Activated naive CD8-positive, alpha-beta T cell treated with anti-CD3 and anti-CD28 coated beads, Interleukin-2, amount 50 U/mL, for 24 hours (primary cell): ENCODE measurements at regions not wholly inside any gene's neighbourhood (a gene's known extent, or its start where the extent isn't known, plus 50 kb on each side); places are given as distances from the start of the nearest gene placed in this dataset.
"Not testable (repeated sequence)": the region's sequence is repeated elsewhere in the genome, so short reads cannot be mapped to it uniquely, and the experiment has no call there.

Experiments
- ATAC-seq: fragments of 150-1000 bp; cut with Tn5 transposase; one replicate; pipeline ENCODE4 v1.10.0; 2021
- DNase-seq: peaks from one replicate; pipeline ENCODE4 v3.0.0; 2021
- H3K27ac Mint-ChIP-seq: one replicate; pipeline ENCODE4 v1.8.0; 2021; ENCODE audit warnings: mild to moderate bottlenecking, mixed read lengths
- H3K27me3 Mint-ChIP-seq: one replicate; pipeline ENCODE4 v1.8.0; 2021; ENCODE audit warnings: mixed read lengths
- H3K36me3 Mint-ChIP-seq: one replicate; pipeline ENCODE4 v1.8.0; 2021; ENCODE audit warnings: low read depth, mixed read lengths
- H3K4me1 Mint-ChIP-seq: one replicate; pipeline ENCODE4 v1.8.0; 2021; ENCODE audit warnings: mixed read lengths
- H3K4me3 Mint-ChIP-seq: one replicate; pipeline ENCODE4 v1.8.0; 2021; ENCODE audit warnings: mild to moderate bottlenecking, moderate library complexity, mixed read lengths
- H3K9me3 Mint-ChIP-seq: one replicate; pipeline ENCODE4 v1.8.0; 2021; ENCODE audit warnings: mixed read lengths

DNA sequence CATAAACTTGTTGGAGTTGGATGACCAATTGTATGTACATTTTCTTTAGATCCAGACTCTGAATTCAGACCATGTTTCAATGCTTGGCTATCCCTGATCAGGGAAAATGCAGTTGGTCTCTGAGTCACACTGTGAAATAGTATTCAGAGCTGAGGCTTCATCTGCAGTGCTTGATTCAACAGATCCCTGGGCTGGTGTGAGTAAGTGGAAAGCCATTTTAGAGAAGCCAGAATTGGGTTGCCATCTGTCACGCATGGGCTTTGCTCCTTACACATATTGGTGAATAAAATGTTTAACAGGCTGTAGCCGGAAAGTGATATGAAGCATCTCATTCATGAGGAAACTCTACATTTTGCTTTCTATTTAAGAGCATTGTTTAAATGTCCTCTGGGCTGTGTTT, 50.0 kb upstream of the ACYP2 start:
- Mint-ChIP-seq H3K27me3 (no peaks in the 10 kb centered on the region), H3K36me3 (peaks cover 1% of the 10 kb centered on the region), H3K4me3 (no peak overlapping the region), H3K27ac (no peak overlapping the region), H3K9me3 (no peaks in the 10 kb centered on the region), H3K4me1 (no peaks in the 10 kb centered on the region)
- ATAC-seq (no peak), DNase-seq (no peak)

DNA sequence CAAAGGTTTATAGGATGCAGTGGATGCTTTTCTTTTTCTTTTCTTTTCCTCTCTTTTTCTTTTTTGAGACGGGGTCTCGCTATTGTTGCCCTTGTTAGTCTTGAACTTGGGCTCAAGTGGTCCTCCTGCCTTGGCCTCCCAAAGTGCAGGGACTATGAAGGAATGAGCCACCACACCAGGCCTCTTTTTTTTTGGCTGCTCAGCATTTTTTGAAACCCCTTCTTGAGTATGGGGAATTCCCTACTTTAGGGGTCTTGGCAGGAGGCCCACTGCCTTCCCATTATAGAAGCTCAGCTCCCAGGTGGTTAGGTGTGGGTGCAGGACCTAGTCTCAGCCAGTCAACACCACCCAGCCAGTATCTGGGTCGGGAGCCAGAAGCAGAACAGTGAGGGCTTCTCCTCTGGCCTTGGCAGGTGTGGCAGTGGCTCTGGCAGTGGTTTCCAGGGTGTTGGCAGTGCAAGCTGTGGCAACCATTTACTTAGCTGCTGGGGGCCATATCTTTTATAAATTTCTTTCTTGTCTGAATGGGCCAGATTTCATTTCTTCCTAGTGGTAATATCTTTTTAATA, 51.4 kb upstream of the ACYP2 start:
- DNase-seq (no peak), ATAC-seq (no peak)

DNA sequence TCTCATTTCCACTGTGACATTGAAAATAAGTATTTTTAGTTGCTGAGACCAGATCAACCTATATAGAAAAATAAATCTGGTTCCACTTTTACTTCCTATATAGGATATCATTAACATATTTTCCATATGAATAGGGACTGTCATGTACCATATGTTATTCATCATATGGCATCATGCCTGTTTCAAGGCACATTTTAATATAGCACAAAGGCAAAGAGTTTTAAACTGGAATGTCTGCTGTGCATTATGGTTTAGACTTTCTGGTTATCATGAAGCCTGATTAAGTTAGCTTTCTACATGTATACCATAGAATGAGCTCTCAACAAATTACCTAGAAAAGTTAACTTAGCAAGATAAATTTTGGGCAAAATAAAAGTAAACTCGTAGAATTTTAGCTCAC, 53.0 kb upstream of the ACYP2 start:
- no peak overlapping the region for H3K4me3 Mint-ChIP-seq
- no peaks in the 10 kb centered on the region for H3K9me3 Mint-ChIP-seq
- no peak for DNase-seq
- no peak for ATAC-seq
- H3K36me3 Mint-ChIP-seq = peaks cover 5% of the 10 kb centered on the region
- peaks cover 3% of the 10 kb centered on the region for H3K4me1 Mint-ChIP-seq
- H3K27ac Mint-ChIP-seq = no peak overlapping the region
- H3K27me3 Mint-ChIP-seq = no peaks in the 10 kb centered on the region

More for the DNA sequence above, 51.4 kb upstream of the ACYP2 start:
- H3K27me3 Mint-ChIP-seq = no peaks in the 10 kb centered on the region
- no peaks in the 10 kb centered on the region for H3K9me3 Mint-ChIP-seq
- no peak overlapping the region for H3K4me3 Mint-ChIP-seq
- H3K36me3 Mint-ChIP-seq = peaks cover 5% of the 10 kb centered on the region
- no peaks in the 10 kb centered on the region for H3K4me1 Mint-ChIP-seq
- H3K27ac Mint-ChIP-seq = no peak overlapping the region

DNA sequence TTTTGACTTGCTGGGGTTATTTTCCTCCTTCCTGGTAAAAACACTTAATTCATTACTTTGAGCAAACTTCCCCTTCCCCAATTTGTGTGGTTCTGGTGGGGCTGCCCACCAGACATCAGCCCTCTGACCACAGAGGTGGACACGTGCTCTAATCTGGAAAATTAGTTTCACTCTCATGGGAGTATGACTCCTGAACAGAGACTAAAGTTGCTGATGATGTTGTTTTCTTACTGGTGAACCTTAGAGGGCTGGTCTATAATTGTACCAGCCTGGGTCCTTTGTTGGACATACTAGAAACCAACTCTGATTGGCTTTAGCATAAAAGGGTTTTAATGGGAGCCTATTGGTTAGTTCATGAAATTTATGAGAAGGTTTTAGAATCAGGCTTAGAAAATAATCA, 54.1 kb upstream of the ACYP2 start:
- Mint-ChIP-seq H3K9me3 (no peaks in the 10 kb centered on the region), H3K4me3 (no peak overlapping the region), H3K27ac (no peak overlapping the region), H3K36me3 (peaks cover 5% of the 10 kb centered on the region), H3K4me1 (peaks cover 3% of the 10 kb centered on the region), H3K27me3 (no peaks in the 10 kb centered on the region)
- ATAC-seq (no peak), DNase-seq (no peak)

DNA sequence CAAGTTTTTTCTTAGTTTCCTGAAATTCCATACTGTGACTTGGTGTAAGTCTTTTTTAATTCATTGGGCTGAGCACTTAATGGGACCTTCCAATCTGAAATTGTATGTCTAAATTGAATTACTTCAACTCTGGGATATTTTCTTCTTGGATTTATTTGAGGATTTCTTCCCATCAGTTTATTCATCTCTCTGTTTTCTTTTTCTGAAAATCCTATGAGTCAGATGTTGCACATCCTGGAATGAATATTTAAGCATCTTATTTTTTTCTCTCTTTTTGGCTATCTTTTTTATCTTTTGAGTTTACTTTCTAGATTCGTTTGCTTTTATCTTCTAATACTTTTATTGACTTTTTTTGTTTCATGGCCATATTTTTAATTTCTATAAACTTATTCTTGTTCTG, 55.4 kb upstream of the ACYP2 start:
- H3K4me1 Mint-ChIP-seq = peaks cover 3% of the 10 kb centered on the region

DNA sequence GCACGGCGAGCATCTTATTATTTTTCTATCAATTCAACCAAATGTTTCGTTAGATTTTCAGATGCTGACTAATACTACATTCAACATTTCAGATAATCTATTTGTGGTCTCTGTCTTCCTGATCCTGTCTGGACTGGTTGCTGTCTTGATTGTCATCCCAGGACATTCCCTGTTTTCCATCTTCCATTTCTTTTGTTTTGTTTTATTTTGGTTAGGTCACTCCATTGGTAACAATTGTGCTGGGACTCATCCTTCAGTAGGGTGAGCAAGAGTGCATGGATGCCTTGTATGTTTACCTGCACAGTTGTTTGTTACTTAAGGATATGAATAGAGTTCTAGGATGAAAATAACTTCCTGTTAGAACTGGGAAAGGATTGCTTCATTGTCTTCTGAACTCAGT, 55.9 kb upstream of the ACYP2 start:
- Mint-ChIP-seq H3K27ac (no peak overlapping the region), H3K27me3 (no peaks in the 10 kb centered on the region), H3K4me3 (no peak overlapping the region), H3K9me3 (no peaks in the 10 kb centered on the region), H3K36me3 (peaks cover 4% of the 10 kb centered on the region), H3K4me1 (peaks cover 7% of the 10 kb centered on the region)
- DNase-seq (no peak), ATAC-seq (no peak)

More for the DNA sequence above, 55.4 kb upstream of the ACYP2 start:
- ATAC-seq (no peak), DNase-seq (no peak)
- no peaks in the 10 kb centered on the region for H3K27me3 Mint-ChIP-seq
- peaks cover 4% of the 10 kb centered on the region for H3K36me3 Mint-ChIP-seq
- no peak overlapping the region for H3K4me3 Mint-ChIP-seq
- no peak overlapping the region for H3K27ac Mint-ChIP-seq
- H3K9me3 Mint-ChIP-seq = no peaks in the 10 kb centered on the region

DNA sequence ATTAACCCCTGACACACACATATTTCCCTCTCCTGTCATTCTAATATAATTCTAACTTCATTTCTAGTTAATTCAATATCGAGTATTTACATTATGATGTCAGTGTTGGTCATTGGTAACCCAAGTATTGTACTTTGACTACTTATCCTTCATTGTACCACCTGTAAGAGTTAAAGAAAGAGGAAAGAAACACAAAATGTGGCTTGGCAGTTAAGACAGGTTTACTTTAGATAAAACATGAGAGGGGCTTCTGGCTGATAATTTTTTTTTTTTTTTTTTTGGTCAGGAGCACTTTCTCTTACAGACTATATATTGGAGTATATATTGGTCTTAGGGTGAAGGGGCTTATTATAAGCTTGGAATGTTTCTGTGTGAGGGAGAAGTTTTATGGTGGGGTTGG, 57.0 kb upstream of the ACYP2 start:
- no peaks in the 10 kb centered on the region for H3K9me3 Mint-ChIP-seq
- no peak overlapping the region for H3K27ac Mint-ChIP-seq
- H3K4me1 Mint-ChIP-seq = peaks cover 17% of the 10 kb centered on the region
- no peak for ATAC-seq
- DNase-seq = no peak
- peaks cover 4% of the 10 kb centered on the region for H3K36me3 Mint-ChIP-seq
- no peaks in the 10 kb centered on the region for H3K27me3 Mint-ChIP-seq
- no peak overlapping the region for H3K4me3 Mint-ChIP-seq

DNA sequence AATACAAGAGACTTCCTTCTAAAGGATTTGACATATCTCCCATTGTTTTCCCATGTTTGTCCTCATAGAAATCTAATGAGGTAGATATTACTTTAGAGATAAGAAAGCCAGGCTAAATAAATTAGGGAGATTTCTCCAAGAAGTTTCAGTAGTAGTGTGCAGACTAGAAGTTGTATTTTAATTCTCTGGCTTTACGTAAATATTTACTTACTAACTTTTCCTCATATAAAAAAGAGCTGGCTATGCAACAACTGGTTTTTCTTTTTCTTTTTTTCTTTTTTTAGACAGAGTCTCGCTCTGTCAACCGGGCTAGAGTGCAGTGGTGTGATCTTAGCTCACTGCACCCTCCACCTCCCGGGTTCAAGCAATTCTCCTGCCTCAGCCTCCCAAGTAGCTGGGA, 60.6 kb upstream of the ACYP2 start:
- Mint-ChIP-seq H3K4me1 (peaks cover 24% of the 10 kb centered on the region), H3K36me3 (peaks cover 6% of the 10 kb centered on the region), H3K27ac (no peak overlapping the region), H3K9me3 (no peaks in the 10 kb centered on the region), H3K4me3 (no peak overlapping the region), H3K27me3 (no peaks in the 10 kb centered on the region)
- DNase-seq (no peak), ATAC-seq (no peak)

DNA sequence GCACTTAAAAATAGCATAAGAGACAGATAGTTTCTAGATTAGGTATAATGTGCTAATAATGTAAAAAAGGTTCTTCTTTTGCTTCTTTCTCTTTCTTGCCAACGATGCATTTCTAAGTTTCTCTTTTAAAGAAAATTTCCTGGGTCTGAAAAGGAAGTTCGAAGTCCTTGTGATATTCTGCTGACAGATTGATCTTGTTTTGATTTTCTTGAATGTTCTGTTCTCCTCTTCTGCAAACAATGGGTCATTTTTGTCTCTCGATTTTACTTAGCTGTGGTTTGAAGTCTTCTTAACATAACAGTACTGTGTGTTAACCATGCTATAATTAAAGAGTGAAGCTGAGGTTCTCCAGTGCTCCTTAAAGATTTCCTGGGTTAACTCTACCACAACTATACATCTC, 61.1 kb upstream of the ACYP2 start:
- Mint-ChIP-seq H3K36me3 (peaks cover 2% of the 10 kb centered on the region), H3K4me3 (peak overlapping the region; percentile 18), H3K9me3 (no peaks in the 10 kb centered on the region), H3K27ac (peak overlapping the region; percentile 59), H3K27me3 (no peaks in the 10 kb centered on the region), H3K4me1 (peaks cover 28% of the 10 kb centered on the region)
- no peak for DNase-seq
- peak; percentile 29 for ATAC-seq

DNA sequence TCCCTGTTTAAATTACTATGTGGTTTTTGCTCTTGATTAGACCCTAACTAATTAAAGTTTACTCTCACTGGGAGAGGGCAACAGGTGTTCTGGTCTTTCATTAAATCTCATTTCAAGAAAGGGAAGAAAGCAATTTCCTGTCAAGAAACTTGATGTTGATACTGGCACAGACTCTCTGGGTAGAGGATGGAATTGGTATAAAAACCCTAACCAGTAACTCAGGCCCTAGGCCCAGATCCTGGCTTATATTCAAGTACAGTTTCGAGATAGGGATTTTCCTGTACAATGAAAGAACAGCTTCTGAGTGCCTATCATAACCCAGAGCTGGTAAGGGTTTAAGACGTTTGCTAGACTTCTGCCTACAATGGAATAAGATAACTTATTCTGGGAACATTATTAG, 61.6 kb upstream of the ACYP2 start:
- H3K9me3 Mint-ChIP-seq = no peaks in the 10 kb centered on the region
- peaks cover 2% of the 10 kb centered on the region for H3K36me3 Mint-ChIP-seq
- ATAC-seq (no peak), DNase-seq (no peak)
- H3K4me3 Mint-ChIP-seq = peak overlapping the region; percentile 18
- peaks cover 30% of the 10 kb centered on the region for H3K4me1 Mint-ChIP-seq
- H3K27me3 Mint-ChIP-seq = no peaks in the 10 kb centered on the region
- H3K27ac Mint-ChIP-seq = peak overlapping the region; percentile 59

DNA sequence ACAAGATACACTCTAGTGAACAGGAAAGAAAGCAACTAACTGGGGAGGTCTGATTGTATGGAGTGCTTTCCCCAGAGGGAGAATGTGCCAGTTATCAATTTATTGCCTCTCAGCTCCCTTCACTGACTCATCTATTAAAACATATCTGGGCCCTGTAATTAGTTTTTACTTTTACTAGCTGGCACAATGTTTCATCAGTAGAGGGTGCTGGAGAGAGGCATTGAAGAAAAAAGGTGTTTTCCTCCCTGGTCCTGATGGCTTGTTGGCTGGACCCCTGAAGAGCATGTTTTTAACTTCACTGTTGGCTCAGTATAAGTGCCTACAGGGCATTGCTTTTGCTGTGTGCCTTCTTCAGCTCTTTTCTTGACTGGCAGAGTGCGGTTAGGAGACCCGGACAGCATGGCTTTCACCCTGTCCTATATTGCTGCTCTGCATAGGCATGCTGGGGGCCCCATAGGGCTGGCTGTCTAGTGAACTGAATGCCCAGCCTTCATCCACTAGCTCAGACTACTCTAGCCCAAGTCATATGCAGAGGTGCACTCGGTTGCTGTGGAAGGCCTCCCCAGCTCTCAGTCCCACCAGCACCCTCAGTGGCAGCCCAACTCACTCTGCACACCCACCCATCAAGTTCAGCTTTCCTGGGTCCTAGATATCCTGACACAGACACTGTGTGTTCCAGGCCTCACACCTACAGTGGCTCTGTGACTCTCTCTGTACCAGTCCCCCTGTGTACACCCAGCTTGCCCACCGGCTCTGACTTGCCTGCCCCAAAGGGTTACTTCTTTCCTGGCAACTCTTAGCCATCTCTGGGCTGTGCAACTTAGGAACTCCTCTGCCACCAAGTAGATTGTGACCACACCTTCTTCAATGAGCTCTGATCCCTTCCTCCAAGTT, 62.3 kb upstream of the ACYP2 start:
- no peaks in the 10 kb centered on the region for H3K9me3 Mint-ChIP-seq
- H3K4me3 Mint-ChIP-seq = no peak overlapping the region
- ATAC-seq (peak; percentile 24), DNase-seq (no peak)
- peaks cover 37% of the 10 kb centered on the region for H3K4me1 Mint-ChIP-seq
- H3K27me3 Mint-ChIP-seq = no peaks in the 10 kb centered on the region
- H3K27ac Mint-ChIP-seq = peak overlapping the region; percentile 59
- peaks cover 2% of the 10 kb centered on the region for H3K36me3 Mint-ChIP-seq

DNA sequence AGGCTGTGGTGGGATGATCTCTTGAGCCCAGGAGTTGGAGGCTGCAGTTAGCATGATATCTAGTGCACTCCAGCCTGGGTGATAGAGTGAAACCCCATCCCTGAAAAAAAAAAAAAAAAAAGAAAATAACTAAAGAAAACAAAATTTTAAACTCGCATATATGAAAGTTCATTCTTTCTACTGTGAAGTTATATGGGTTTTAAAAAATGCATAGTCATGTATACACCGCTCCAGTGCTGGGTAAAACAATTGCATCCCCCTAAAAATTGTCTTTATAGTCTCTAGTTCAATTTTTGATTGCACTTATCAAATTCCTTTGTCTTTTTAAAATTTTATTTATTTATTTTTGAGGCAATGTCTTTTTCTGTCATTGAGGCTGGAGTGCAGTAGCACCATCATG, 65.0 kb upstream of the ACYP2 start:
- no peak for DNase-seq
- no peaks in the 10 kb centered on the region for H3K27me3 Mint-ChIP-seq
- peaks cover 4% of the 10 kb centered on the region for H3K36me3 Mint-ChIP-seq
- ATAC-seq = no peak
- H3K9me3 Mint-ChIP-seq = peaks cover under 1% of the 10 kb centered on the region
- H3K4me3 Mint-ChIP-seq = no peak overlapping the region
- H3K4me1 Mint-ChIP-seq = peaks cover 51% of the 10 kb centered on the region
- no peak overlapping the region for H3K27ac Mint-ChIP-seq

DNA sequence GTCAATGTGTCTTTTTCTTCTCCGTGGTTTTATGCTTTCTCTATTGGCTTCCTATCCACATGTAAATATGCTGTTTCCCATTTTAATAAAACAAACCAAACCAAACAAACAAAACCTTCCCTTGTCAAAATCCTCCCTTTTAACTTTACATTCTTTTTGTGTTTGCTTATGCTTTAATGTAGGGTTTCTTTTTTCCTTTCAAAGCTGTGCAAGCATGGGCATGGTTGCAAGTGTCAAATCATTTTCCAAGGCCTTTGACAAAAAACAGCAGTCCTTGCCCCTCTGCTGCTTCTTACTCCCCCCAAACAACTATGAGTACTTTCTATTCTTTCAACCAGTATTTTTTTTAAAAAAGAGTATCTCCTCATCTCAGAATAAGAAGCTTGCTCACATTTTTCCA, 66.0 kb upstream of the ACYP2 start:
- H3K4me1 Mint-ChIP-seq = peaks cover 51% of the 10 kb centered on the region
- ATAC-seq = no peak
- peaks cover 7% of the 10 kb centered on the region for H3K9me3 Mint-ChIP-seq
- peaks cover 10% of the 10 kb centered on the region for H3K36me3 Mint-ChIP-seq
- no peaks in the 10 kb centered on the region for H3K27me3 Mint-ChIP-seq
- H3K4me3 Mint-ChIP-seq = no peak overlapping the region
- DNase-seq = no peak
- H3K27ac Mint-ChIP-seq = no peak overlapping the region

DNA sequence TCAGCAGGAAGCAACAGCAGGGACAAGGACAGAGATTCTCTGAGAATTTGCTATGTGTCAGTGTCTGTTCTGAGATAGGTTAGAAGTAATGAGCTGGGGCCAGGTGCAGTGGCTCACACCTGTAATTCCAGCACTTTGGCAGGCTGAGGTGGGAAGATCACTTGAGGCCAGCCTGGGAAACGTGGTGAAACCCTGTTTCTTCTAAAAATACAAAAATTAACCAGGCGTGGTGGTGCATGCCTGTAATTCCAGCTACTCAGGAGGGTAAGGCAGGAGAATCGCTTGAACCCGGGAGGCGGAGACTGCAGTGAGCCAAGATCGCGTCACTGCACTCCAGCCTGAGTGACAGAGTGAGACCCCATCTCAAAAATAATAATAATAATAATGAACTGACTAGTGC, 66.5 kb upstream of the ACYP2 start:
- not testable (repeated sequence) for H3K36me3 Mint-ChIP-seq, H3K9me3 Mint-ChIP-seq, ATAC-seq, DNase-seq, H3K4me3 Mint-ChIP-seq, H3K27me3 Mint-ChIP-seq
- peak overlapping the region; percentile 5 for H3K27ac Mint-ChIP-seq
- H3K4me1 Mint-ChIP-seq = peaks cover 49% of the 10 kb centered on the region

DNA sequence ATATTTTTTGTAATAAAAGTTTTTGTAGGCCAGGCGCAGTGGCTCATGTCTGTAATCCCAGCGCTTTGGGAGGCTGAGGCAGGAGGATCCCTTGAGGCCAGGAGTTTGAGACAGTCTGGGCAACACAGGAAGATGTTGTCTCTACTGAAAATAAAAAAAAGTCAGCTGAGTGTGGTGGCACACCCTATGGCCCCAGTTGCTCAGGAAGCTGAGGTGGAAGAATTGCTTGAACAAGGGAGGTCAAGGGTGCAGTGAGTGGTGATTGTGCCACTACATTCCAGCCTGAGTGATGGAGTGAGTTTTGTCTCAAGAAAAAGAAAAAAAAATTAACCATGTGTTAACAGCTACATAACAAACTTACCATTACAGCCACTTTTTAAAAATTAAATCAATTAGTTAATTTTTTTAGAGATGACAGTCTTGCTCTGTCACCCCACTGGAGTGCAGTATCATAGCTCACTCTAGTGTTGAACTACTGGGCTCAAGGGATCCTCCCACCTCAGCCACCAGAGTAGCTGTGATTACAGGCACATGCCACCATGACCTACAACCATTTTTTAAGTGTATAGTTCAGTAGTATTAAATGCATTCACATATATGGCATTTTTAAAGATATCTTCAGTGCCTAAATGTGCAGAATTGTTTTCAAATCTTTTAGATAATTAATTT, 67.2 kb upstream of the ACYP2 start:
- H3K36me3 Mint-ChIP-seq = peaks cover 10% of the 10 kb centered on the region
- no peaks in the 10 kb centered on the region for H3K27me3 Mint-ChIP-seq
- H3K4me1 Mint-ChIP-seq = peaks cover 44% of the 10 kb centered on the region
- DNase-seq (no peak), ATAC-seq (peak; percentile 73)
- H3K9me3 Mint-ChIP-seq = peaks cover 7% of the 10 kb centered on the region
- H3K4me3 Mint-ChIP-seq = no peak overlapping the region
- H3K27ac Mint-ChIP-seq = no peak overlapping the region
